ENCODE measurements at regions not wholly inside any gene's neighbourhood (a gene's known extent, or its start where the extent isn't known, plus 50 kb on each side); places are given as distances from the start of the nearest gene placed in this dataset.

DNA sequence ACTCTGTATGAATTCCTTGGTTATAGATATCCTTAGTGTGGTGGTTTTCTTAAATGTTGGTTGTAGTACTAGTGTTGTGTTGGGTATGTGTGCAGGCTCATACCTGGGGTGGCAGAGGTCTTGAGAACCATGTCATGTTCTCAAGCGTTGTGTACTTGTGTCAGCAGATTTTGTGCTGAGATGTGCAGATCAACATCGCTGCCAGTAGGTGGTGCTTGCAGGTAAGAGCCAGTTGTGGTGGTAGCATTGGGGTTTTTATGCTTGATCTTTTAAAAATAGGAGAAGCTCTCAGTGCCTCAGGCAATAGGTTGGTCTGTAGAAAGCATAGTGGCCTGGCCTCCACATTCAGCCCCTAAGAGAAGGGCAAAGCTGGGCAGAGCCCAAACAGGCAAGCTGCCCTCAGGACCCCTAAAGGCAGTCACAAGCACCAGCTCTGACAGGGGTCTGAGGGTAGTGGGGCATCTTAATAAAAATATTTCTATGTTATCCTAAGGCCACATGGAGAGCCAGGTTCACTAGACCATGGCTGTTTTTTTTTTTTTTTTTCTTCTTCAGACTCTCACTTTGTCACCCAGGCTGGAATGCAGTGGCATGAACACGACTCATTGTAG is 164.0 kb downstream of the IL20RB start:
- TF ChIP-seq, protein P1, sequence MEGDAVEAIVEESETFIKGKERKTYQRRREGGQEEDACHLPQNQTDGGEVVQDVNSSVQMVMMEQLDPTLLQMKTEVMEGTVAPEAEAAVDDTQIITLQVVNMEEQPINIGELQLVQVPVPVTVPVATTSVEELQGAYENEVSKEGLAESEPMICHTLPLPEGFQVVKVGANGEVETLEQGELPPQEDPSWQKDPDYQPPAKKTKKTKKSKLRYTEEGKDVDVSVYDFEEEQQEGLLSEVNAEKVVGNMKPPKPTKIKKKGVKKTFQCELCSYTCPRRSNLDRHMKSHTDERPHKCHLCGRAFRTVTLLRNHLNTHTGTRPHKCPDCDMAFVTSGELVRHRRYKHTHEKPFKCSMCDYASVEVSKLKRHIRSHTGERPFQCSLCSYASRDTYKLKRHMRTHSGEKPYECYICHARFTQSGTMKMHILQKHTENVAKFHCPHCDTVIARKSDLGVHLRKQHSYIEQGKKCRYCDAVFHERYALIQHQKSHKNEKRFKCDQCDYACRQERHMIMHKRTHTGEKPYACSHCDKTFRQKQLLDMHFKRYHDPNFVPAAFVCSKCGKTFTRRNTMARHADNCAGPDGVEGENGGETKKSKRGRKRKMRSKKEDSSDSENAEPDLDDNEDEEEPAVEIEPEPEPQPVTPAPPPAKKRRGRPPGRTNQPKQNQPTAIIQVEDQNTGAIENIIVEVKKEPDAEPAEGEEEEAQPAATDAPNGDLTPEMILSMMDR (conservative IDR thresholded peaks at IDR 0.05; ENCODE audit: low read depth, low read length): peak; percentile 78
- TF ChIP-seq EZH2 (IDR thresholded peaks at IDR 0.05; ENCODE audit: borderline replicate concordance, low read depth, low read length, poor library complexity, severe bottlenecking): no peak

Measured in A673 (cell line).